DOHH2 (cell line): ENCODE measurements at regions not wholly inside any gene's neighbourhood (a gene's known extent, or its start where the extent isn't known, plus 50 kb on each side); places are given as distances from the start of the nearest gene placed in this dataset.

Source experiments
- EZH2phosphoT487 ChIP-seq: fragments of 200-600 bp; sonication (generic); IDR thresholded peaks from 2 replicates; pipeline ENCODE4 v1.6.1; 2017; ENCODE audit warnings: borderline replicate concordance, mild to moderate bottlenecking, antibody characterized with exemption, low read length, moderate library complexity, mixed read lengths
- TF ChIP-seq, protein P1 (sequence below): fragments of 200-600 bp; sonication (generic); IDR thresholded peaks from one replicate; pipeline ENCODE4 v1.5.1; 2014; ENCODE audit warnings: antibody characterized with exemption, mild to moderate bottlenecking, low read depth, low read length; ENCODE audit not compliant: poor library complexity, severe bottlenecking

DNA sequence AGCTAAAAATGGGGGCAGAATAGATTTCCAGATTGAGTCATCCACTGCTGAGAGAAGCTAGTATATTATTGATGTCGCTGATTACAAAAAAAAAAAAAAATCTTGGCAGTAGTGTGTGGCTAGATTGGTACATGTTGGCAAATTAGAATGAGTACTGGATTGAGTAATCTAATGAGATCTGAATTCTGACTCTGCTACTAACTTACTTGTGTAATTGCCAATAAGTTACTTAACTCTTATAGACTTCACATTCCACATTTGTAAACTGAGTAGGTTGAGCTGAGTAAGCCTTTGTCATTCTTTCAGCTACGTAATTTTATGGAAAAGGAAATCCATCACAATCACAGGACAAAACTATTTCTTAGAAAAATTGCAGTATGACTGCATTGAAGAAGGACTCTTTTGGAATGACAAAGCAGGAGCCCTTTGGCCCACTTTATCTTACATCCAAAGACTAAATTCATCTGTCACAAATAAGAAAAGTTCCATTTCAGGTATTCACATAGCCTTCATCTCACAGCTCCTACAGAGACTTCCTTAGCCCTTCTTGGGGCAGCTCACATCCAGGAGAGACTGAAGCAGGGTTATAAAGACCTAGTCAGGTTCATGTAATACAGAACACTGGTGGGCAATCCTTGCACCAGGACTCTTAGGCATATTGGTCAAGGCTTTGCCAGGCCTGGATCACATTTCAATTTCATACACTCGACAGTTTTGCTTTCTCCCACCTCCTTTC is 197.3 kb upstream of the CPNE8 start:
- TF ChIP-seq, protein P1, sequence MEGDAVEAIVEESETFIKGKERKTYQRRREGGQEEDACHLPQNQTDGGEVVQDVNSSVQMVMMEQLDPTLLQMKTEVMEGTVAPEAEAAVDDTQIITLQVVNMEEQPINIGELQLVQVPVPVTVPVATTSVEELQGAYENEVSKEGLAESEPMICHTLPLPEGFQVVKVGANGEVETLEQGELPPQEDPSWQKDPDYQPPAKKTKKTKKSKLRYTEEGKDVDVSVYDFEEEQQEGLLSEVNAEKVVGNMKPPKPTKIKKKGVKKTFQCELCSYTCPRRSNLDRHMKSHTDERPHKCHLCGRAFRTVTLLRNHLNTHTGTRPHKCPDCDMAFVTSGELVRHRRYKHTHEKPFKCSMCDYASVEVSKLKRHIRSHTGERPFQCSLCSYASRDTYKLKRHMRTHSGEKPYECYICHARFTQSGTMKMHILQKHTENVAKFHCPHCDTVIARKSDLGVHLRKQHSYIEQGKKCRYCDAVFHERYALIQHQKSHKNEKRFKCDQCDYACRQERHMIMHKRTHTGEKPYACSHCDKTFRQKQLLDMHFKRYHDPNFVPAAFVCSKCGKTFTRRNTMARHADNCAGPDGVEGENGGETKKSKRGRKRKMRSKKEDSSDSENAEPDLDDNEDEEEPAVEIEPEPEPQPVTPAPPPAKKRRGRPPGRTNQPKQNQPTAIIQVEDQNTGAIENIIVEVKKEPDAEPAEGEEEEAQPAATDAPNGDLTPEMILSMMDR, result no peak
- TF ChIP-seq EZH2phosphoT487, result no peak
